HG03520 (cell line): ENCODE measurements at regions not wholly inside any gene's neighbourhood (a gene's known extent, or its start where the extent isn't known, plus 50 kb on each side); places are given as distances from the start of the nearest gene placed in this dataset.

ENCODE experiments used
- ATAC-seq: cut with Tn5 transposase; IDR thresholded peaks from one replicate; pipeline ENCODE4 v1.9.1; 2021; ENCODE audit warnings: mild to moderate bottlenecking, moderate library complexity; ENCODE audit not compliant: unreplicated experiment

DNA sequence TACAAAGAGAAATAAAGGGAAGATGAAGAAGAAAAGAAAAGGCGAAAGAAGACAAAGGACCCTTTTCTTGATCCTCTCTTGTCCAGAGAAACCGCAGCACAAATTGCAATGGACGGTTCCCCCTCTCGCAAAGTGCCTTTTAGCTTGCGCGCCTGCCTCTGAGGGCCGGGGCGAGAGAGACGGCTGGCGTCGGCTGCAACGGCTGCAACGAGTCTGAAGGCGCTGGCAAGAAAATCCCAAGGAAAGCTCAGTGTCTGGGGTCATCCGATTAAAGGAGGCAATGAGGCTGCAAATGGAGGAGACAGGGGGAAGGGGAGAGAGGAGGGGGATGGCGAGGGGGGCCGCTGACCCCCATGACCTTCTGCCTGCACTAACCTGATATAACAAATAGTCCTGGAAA, 671.5 kb downstream of the MED13L start:
- no peak for ATAC-seq

DNA sequence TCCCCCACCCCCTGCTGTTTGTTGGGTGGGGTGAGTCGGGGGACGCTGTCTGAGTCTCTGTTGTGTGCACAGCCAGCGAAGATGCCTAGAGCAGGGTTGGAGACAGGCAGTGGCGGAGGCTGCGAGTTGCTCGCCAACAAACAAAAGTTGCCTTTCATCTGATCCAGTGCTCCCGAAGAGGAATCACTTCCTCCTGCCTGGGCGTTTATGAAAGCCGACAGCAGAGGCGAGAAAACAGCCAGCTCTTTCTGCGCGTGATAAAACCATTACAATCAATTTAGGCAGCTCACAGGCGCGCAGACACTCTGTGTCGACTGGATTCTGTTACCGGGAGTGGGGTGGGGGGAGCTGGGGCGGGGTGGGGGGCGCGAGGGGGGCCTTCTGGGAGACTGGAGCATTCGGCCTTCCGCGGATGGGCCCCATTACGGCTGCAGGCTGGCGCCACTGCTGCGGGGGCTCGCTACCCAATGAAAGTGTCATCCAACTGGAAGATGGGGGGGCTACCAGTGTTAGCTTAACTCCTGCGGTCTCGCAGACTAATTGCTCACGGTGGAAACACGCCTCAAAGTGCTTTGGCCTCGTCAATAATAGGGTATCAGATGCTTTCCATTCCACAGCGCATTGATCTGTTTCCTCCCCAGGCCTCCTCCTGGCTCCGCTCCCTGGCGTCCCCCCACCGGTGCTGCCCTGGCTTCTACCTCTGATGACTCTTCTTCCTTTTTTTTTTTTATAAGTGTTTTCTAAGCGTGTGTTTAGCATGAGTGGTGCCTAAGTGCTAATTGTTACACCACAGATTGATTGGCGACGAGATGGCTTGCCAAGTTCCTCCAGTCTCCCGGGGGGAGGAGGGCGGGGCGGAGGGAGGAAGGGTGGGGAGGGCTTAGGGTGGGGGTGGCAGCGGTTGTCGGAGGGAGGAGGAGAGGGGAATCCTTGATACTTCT, 678.4 kb downstream of the MED13L start:
- no peak for ATAC-seq

DNA sequence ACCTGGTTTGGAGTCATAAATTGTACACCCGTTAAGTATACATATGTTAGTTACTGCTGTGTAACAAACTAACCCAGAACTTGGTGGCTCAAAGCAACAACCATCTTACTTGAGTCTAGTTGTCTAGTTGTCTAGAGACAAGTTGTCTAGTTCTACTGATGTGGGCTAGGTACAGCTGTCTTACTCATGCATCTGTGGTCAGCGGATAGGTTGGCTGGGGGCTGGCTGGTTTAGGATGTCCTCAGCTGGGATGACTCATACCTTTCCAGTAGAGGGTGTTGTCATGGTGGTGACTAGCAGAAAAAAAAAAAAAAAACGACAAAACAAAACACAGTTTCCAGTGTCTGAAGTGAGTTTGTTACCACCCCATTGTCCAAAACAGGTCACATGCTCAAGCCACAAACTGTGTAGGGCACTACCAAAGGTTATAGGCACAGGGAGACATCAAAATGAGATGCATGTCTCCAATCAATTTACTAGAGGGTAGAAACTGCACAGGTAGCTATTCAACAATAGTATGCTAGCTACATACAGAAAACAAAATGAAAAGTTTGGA, 680.3 kb downstream of the MED13L start:
- no peak for ATAC-seq

DNA sequence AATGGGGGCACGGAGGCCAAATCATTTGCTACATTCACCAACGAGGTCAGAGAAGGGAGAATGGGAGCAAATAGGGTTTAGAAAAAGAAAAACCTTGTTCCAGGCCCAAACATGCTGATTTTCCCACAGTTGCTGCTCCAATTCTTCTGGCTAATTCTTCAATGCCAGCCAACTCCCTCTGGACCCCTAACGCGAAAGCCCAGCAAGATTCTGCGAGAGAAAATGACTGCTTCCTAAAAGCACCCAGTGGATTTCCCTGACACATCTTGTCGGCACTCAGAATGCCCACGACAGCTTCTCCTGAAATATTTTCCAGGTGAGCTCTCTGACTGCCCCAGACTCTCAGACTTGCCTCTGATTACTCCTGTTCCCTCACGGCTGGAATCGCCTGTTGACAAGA, 689.4 kb downstream of the MED13L start:
- ATAC-seq = no peak

DNA sequence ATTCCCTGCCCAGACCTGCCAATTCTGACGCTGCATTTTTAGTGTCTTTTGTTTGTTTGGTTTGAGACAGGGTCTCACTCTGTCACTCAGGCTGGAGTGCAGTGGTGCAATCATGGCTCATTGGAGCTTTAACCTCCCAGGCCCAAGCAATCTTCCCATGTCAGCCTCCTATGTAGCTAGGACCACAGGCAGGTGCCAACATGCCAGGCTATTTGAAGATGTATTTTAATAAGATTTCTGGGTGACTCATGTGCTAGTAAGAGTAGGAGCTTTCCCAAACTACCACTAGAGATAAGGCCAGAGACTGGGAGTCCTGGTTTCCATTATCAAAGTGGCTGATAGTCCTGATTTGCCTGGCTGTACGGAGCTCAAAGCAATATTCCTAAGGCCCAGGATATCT, 693.3 kb downstream of the MED13L start:
- ATAC-seq = no peak

DNA sequence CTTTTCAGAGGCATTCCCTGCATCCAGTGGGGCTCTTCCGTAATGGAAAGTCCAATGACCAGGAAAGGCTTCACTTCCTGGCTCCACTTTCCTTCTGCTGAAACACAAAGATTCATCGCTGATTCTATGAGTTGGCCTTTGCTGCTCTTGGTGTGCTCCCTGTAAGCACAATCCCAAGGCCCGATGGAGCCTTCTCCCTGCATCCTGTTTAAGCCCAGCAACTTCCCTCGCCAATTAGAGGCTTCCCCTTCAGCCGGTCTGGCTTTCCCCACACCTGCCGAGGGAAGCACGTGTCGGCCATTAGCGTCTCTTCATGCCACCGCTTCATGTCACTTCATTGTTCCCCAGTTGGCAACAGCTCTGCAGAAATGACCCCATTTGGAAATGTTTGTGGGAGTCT, 693.9 kb downstream of the MED13L start:
- no peak for ATAC-seq

DNA sequence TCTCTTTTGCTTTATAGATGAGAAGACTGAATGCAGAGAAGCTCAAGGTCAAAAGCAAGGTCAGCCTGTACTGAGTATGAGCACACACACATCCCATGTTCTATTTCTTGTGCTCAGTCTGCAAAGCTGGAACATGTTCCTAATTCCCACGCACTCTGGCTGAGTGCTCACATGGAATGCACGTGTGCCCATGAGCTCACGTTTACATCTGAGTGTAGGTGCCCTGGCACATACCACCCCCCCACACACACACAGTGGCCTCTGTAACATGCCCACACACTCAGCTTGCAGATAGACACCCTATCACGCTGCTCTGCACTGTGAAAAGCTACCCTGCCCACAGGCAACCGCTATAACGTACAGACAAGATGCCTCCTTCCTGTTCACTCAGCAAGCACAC, 700.1 kb downstream of the MED13L start:
- no peak for ATAC-seq

DNA sequence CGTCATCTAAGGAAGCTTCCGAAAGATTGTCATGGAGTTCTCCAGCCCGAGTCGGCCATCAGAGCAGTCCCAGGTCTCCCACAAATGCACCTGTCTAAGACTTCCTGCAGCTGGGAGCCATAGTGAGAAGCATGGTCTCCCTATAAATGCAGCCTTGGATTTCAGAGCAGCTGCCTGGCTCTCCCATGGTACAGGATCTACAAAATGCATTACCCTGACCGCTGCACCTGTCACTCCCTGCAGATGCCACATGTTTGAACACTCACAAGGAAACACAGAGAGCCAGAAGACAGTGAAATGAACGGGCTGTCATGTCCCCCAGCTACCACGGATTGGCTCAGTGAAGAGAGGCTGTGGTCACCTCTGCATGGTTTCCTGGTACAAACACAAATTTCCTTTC, 702.7 kb downstream of the MED13L start:
- ATAC-seq = no peak

DNA sequence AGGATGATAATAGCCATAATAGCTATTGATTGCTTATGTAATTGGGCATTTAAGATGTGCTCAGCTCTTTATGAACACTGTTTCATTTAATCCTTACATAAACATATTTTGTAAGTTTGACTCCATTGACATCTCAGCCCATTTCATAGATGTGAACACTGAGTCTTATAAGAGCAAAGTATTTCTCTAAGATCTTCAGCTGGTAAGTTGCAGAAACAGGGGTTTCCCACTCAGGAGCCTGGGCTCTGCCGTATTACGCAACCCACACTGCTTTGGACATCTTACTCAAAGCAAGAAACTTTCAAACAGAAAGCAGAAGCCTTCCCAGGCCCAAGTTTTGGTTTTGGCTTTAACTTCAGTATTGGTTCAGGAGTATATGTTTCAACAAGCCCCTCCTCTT, 705.1 kb downstream of the MED13L start:
- peak; percentile 98 for ATAC-seq

DNA sequence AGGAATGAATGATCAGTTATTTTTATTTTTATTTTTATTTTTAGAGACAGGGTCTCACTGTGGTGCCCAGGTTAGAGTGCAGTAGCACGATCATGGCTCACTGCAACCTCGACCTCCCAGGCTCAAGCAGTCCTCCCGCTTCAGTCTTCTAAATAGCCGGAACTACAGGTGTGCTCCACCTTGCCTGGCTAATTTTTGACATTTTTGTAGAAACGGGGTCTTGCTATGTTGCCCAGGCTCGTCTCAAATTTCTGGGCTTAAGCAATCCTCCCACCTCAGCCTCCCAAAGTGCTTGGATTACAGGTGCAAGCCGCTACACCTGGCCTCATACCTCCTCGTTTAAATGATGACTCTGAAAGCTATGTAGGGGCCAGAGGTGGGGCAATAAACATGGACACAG, 706.0 kb downstream of the MED13L start:
- no peak for ATAC-seq

DNA sequence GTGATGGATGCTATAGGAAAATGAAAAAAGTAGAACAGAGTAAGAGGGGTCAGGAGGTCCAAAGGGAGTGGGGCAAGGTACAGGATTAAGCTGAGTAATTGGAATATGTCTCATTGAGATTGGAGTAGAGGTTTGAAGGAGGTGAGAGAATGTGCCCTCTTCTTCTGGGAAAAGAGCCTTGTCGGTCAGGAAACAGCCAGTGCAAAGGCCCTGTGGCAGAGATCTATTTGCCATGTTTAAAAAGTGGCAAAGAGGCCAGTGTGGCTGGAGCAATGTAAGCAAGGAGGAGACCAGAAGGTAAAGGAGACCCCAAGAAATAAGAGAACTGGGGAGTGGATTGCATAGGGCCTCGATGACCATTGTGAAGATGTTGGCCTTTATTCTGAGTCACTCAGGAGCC, 706.5 kb downstream of the MED13L start:
- ATAC-seq = no peak

DNA sequence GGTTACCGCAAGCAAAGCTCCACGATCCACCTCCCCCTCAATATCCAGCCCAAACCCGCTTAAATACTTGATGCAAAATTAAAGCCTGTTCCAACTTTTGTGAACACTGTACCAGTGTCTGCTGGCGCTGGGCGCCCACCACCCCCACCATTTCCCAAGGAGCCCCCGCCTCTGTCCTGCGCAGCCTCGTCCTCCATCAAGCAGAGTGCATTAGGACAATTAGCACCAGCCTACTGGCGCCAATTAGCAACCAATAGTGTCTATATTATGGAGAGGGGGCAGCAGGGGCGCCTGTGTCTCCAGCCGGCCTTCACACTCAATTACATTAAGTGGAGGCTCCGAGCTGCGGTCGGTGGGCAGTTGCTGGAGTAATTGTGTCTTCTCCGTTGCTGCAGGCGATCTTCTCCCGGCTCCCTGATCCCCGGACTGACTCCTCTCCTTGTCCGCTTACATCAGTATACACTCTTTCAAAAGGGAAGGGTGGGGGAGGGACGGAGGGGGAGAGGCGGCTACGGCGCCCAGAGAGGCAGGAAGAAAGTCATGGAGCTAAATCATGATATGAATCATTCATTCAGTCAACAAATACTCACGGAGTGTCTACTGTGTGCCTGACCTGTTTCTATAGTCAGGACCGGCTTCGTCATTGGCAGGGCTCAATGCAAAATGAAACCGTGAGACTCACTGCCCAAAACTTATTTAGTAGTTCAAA, 707.3 kb downstream of the MED13L start:
- no peak for ATAC-seq

DNA sequence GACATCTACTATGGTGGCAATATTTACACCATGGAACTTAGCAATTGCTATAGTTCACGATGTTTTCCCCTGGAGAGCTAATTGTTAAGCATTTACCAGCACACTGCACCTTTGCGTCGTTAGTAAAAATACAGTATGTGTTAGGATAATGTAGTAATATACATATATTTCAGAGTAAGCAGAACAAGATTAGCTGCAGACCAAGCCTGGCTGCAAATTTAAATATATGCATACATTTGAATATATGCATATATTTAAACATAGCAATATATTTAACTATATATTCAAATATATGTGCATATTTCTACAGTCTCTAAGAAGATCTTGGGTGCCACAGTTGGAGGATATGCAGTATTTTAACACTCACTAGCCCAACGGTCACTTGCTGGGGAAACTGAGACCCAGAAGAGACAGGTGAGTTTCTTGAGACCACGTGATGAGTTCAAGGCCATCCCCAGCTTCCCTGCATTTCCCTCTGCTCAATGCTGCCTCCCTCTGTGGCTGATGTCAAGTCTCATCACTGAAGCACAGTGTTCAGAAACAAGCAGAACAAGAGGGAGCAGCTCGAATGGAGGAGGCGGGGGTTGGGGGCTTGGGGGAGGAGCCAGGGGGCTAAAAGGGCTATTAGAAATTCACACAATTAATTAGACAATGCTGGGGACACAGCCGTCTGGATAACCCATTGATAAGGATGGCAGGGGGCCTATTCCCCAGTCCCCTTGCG, 708.0 kb downstream of the MED13L start:
- ATAC-seq = no peak

DNA sequence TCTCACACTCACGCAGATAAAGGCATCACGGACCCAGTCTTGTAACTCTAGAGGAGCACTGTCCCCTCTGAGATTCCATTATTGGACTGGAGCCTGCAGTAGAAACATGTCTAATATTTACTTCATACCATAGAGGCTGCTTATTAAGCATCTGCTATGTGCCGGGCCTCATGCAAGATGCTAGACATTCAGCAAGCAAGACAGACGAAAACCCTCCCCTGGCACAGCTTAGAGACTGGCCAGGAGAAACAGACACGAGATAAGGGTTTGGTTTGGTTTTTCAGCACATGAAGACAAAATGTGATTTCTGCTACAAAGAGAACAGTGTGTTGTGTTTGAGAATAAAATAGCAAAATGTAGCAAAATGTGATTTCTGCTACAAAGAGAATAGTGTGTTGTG, 719.2 kb downstream of the MED13L start:
- ATAC-seq = no peak

DNA sequence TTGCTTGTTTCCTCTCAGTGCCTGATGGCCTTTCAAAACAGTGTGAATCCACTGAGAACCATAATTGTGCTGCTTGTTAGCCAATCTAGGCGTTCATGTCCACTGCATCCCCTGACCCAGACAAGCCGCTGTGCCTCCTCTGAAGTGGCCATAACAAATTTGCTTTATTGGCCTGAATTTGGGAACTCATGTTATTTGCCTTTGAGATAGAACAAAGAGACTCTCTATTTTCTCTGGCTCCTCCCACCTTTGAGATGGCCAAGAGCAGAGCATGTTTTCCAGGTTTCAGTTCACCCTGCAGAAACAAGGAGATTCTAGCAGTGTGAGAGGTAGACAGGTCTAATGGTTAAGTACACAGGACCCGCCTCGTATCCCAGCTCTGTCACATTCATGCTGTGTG, 723.9 kb downstream of the MED13L start:
- ATAC-seq = no peak

DNA sequence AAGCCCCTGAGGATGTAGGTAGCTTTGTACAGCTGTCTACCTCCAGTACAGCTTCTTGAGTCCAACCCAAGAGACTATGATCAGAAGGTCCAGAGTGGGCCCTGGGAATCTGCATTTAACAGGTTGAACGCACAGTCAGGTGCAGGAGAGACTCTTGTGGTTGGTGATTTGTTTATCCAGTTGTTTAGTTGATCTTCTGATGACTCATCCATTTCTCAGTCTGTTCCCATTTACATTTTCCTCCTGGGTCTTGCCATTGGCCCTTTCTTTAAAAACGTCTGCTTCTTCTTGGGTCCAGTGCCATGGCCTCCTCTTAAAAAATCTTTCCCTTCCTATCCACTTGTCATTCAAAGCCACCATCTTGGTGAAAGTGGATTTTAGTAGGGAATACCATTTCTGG, 734.2 kb downstream of the MED13L start:
- ATAC-seq = no peak

DNA sequence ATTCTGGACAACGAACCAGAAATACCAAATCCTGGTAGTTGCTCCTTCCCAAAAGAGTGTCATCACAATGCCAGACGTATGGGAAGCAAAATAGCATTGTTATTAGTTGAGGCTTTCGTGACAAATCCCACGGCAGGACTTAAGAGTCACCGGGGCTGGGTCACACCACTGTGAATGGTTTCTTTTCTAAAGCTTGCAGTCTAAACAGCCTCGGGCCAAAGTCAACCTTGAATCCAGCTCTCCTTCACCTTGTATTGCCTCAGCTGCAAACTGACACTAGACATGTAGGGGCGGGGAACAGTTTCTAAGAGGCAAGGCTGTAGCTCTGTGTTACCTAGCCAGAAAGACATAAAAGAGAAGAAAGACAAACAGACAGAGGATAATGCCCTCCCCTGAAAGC, 734.8 kb downstream of the MED13L start:
- no peak for ATAC-seq

DNA sequence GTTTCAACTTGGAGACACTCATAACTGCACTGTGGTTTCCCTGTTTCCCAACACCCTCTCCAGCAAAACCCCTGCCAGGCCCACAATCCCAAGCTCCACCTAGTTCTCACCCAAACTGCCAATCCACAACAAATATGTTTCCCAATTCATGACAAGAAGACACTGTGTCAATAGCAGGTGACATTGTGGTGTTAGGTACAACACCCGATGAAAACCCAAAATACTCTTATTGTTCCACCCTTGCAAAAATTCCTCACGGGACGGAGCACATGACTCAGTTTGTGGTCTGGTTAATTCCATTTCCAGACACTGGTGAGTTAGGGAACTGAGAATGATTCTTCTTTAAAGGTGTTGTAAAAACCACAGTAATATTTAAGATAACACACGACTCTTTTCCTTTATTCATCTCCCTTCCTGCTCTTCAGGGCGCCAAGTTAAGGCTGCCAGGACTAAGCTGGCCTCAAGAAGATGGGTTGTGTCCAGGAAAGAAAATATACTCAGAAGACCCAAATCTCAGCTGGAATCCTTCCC, 735.5 kb downstream of the MED13L start:
- ATAC-seq = no peak

DNA sequence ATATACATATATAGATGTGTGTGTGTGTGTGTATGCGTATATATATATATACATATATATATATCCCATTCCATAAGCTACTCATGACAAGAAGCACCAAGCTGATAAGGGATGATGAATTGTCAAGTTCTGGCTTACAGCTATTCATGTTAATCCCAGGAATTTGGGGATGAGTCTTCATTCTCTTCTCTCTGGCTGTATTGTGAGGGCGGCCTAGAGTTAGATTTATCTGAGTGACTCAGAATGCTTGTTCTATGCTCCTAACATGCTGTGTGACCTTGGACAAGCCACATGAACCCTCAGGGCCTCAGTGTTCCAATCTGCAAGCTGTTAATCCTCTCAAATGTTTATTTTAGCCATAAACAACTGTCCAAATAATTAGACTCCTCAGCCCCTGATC, 749.0 kb downstream of the MED13L start:
- no peak for ATAC-seq

DNA sequence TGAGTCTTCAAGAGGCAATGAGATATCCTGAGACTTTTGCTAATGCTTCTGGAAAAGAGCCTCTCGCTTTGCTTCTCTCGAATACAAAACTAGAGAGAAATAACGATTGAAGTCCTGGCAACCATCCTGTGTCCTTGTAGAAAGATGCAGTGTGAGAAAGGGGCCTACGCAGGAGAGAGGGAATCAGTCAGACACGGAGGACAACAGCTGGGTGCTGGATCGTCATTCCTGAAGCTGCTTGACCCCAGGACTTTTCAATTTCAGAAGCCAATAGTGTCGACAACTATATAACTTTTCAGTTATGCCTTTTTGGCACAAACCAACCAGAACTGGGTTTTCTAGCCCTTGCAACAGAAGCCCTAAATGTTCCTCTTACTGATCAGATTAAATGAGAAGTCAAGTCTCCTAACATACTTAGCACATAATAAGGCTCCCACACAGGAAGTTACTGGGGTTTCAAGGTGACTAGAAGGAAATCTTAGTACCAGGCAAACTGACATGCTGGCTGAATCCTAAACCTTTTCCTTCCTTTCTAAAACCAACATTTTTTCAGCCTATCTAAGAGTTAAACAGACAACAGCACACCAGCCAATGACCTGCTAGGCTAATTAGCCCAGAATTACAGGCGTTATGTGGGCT, 755.6 kb downstream of the MED13L start:
- no peak for ATAC-seq

DNA sequence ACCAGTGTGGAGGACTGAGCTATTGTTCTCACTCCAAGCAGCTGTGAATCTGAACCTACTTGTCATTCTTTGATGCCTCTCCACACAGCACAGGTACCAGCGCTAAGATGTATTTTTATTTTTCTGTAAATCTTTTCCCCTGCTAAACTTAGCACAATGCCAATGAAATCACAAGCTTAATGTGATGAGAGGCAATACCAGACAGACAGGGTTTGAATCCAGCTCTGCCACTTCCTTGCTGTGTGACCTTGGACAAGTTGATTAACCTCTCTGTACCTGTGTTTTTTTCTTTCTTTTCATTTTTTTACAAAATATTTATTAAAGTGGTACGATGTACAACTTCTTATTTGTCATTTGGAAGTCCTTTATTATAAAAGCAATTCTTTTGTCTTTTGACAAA, 757.6 kb downstream of the MED13L start:
- no peak for ATAC-seq
